ENCODE measurements at regions not wholly inside any gene's neighbourhood (a gene's known extent, or its start where the extent isn't known, plus 50 kb on each side); places are given as distances from the start of the nearest gene placed in this dataset.
A peak's percentile ranks its signal among the peaks of the same experiment; 100 is the strongest.
"Not testable (repeated sequence)": the region's sequence is repeated elsewhere in the genome, so short reads cannot be mapped to it uniquely, and the experiment has no call there.

GRCh38 chr6:71360556-71361335 lies 72.1 kb downstream of the OGFRL1 start:
- not testable (repeated sequence) for H3K4me3 ChIP-seq (ENCODE audit: low read depth, low read length); H3K36me3 ChIP-seq; DNase-seq; H3K9me3 ChIP-seq (ENCODE audit: severe bottlenecking); H3K27me3 ChIP-seq (ENCODE audit: insufficient read depth, low read depth, severe bottlenecking); H3K27ac ChIP-seq

GRCh38 chr6:71364889-71365542 lies 76.4 kb downstream of the OGFRL1 start:
- Histone ChIP-seq H3K27me3 (ENCODE audit: insufficient read depth, low read depth, severe bottlenecking) (no peaks in the 10 kb centered on the region), H3K36me3 (no peaks in the 10 kb centered on the region), H3K4me3 (ENCODE audit: low read depth, low read length) (no peak overlapping the region), H3K9me3 (ENCODE audit: severe bottlenecking) (no peaks in the 10 kb centered on the region), H3K27ac (no peak overlapping the region)
- no peak for TF ChIP-seq CTCF (IDR thresholded peaks at IDR 0.05; ENCODE audit: low read depth, low read length)
- no peak for DNase-seq

- no peak for TF ChIP-seq CTCF (IDR thresholded peaks at IDR 0.05; ENCODE audit: low read depth, low read length)
- Histone ChIP-seq H3K27ac (peak overlapping the region; percentile 31; the same call in 1 of the 2 replicates), H3K4me3 (ENCODE audit: low read depth, low read length) (no peak overlapping the region), H3K9me3 (ENCODE audit: severe bottlenecking) (no peaks in the 10 kb centered on the region), H3K36me3 (no peaks in the 10 kb centered on the region), H3K27me3 (ENCODE audit: insufficient read depth, low read depth, severe bottlenecking) (no peaks in the 10 kb centered on the region)
- peak; percentile 23 for DNase-seq
These were observed 79.1 kb downstream of the OGFRL1 start for GRCh38 chr6:71367756-71368155.

GRCh38 chr6:71368284-71368683 lies 79.7 kb downstream of the OGFRL1 start:
- H3K27ac ChIP-seq = 0 out of 2 replicates have a peak overlapping the region, but pooled peaks have one; percentile 31
- H3K4me3 ChIP-seq (ENCODE audit: low read depth, low read length) = no peak overlapping the region
- H3K27me3 ChIP-seq (ENCODE audit: insufficient read depth, low read depth, severe bottlenecking) = no peaks in the 10 kb centered on the region
- no peak for DNase-seq
- no peak for TF ChIP-seq CTCF (IDR thresholded peaks at IDR 0.05; ENCODE audit: low read depth, low read length)
- H3K9me3 ChIP-seq (ENCODE audit: severe bottlenecking) = no peaks in the 10 kb centered on the region
- H3K36me3 ChIP-seq = no peaks in the 10 kb centered on the region

GRCh38 chr6:71371559-71371958 lies 82.9 kb downstream of the OGFRL1 start:
- Histone ChIP-seq H3K9me3 (ENCODE audit: severe bottlenecking) (no peaks in the 10 kb centered on the region), H3K4me3 (ENCODE audit: low read depth, low read length) (no peak overlapping the region), H3K36me3 (no peaks in the 10 kb centered on the region), H3K27me3 (ENCODE audit: insufficient read depth, low read depth, severe bottlenecking) (no peaks in the 10 kb centered on the region), H3K27ac (no peak overlapping the region)
- DNase-seq = no peak
- TF ChIP-seq CTCF (IDR thresholded peaks at IDR 0.05; ENCODE audit: low read depth, low read length) = no peak

- Histone ChIP-seq H3K4me3 (ENCODE audit: low read depth, low read length) (no peak overlapping the region), H3K27ac (no peak overlapping the region), H3K27me3 (ENCODE audit: insufficient read depth, low read depth, severe bottlenecking) (no peaks in the 10 kb centered on the region), H3K36me3 (no peaks in the 10 kb centered on the region), H3K9me3 (ENCODE audit: severe bottlenecking) (no peaks in the 10 kb centered on the region)
- no peak for DNase-seq
- no peak for TF ChIP-seq CTCF (IDR thresholded peaks at IDR 0.05; ENCODE audit: low read depth, low read length)
These were observed 85.3 kb downstream of the OGFRL1 start for GRCh38 chr6:71373943-71374342.

All from WERI-Rb-1 (cell line).